Heart left ventricle (tissue), 16 donors: ENCODE measurements at regions not wholly inside any gene's neighbourhood (a gene's known extent, or its start where the extent isn't known, plus 50 kb on each side); places are given as distances from the start of the nearest gene placed in this dataset.

Source experiments
- ATAC-seq, 4 donors: fragments of 200-7000 bp; cut with Tn5 transposase; one replicate each; pipeline ENCODE4 v1.9.1; 2020 to 2022; ENCODE audit warnings: moderate library complexity in 4 of 4, mild to moderate bottlenecking in 3 of 4, moderate number of reproducible peaks in 1 of 4
- DNase-seq, 5 donors: peaks; one replicate each; pipeline ENCODE4 v3.0.0-alpha.2; 2020
- H3K27ac ChIP-seq, 12 donors: fragments of 200-600 bp; sonication (generic) in 4 of 12; one replicate each; pipeline versions ENCODE4 v1.5.0 to v1.8.0; 2016 to 2022; ENCODE audit warnings: mild to moderate bottlenecking in 2 of 12
- H3K27me3 ChIP-seq, 9 donors: fragments of 200-600 bp; sonication (generic) in 2 of 9; one replicate each; pipeline versions ENCODE4 v1.5.1 to v1.8.0; 2016 to 2022; ENCODE audit warnings: mild to moderate bottlenecking in 3 of 9
- H3K36me3 ChIP-seq, 9 donors: fragments of 200-600 bp; sonication (generic) in 2 of 9; one replicate each; pipeline versions ENCODE4 v1.5.0 to v1.8.0; 2018 to 2022; ENCODE audit warnings: mild to moderate bottlenecking in 2 of 9
- H3K4me1 ChIP-seq, 12 donors: fragments of 200-600 bp; sonication (generic) in 4 of 12; one replicate each; pipeline versions ENCODE4 v1.5.0 to v1.8.0; 2016 to 2022; ENCODE audit warnings: mild to moderate bottlenecking in 3 of 12
- H3K4me3 ChIP-seq, 12 donors: fragments of 200-600 bp; sonication (generic) in 4 of 12; one replicate each; pipeline versions ENCODE4 v1.5.0 to v1.8.0; 2017 to 2022; ENCODE audit warnings: mild to moderate bottlenecking in 9 of 12, moderate library complexity in 4 of 12
- H3K9me3 ChIP-seq, 12 donors: fragments of 200-600 bp; sonication (generic) in 4 of 12; one replicate each; pipeline versions ENCODE4 v1.5.0 to v1.8.0; 2016 to 2022; ENCODE audit warnings: mild to moderate bottlenecking in 1 of 12
- CTCF ChIP-seq, 12 donors: fragments of 200-600 bp; sonication (generic) in 4 of 12; IDR thresholded peaks; one replicate each; pipeline versions ENCODE4 v1.5.0 to v1.8.0; 2018 to 2022; ENCODE audit warnings: antibody characterized with exemption in 12 of 12, mild to moderate bottlenecking in 5 of 12
- POLR2A ChIP-seq, 2 donors: fragments of 450-650 bp; IDR thresholded peaks; one replicate each; pipeline ENCODE4 v1.6.1; 2017; ENCODE audit warnings: antibody characterized with exemption in 2 of 2, mild to moderate bottlenecking in 2 of 2, moderate library complexity in 2 of 2
- WGBS, 4 donors: extraction: QIAGEN DNeasy Blood & Tissue Kit in 2 of 4; methylation state at CpG; one replicate each; pipeline versions ENCODE4 v1.1.5 to v1.1.7; 2013 to 2018; 5-methylcytosine and 5-hydroxymethylcytosine counted together
- intact Hi-C, 10 donors: fragments of 100-400 bp; cut with DNase I; formaldehyde crosslinking; loops; one replicate each; pipeline versions ENCODE4 v1.11.1 to v1.14.2; 2022
- donor health status: ischemic (EF 13 %, LVEDD 7.1; RV severe dilation, severe dysfunction).
- donor health status: healthy with polysubstance abuse.
- donor health status: DM: no; HTN: yes; CAD: no.
- donor health status: DM: no; HTN: no; CAD: no.
- donor health status: ischemic (EF 25% LVEDD 6.9; RV normal size, moderate dysfunction).
- donor health status: ischemic (EF 25% LVEDD 5.7; RV mildly dilated, moderate dysfunction).
- donor health status: healthy.
- donor health status: DM: yes; HTN: yes; CAD: no.
- donor health status: ischemic (EF 35%, LVEDD 5.7; RV mildly dilated, moderate dysfunction).
- donor health status: nonischemic (EF 11% LVEDD 7.7; RV severe dilation, severe dysfunction).
- donor health status: DM: yes; HTN: yes; CAD: no.
- donor health status: PGD.
- donor health status: ischemic (EF 29% LVEDD 5.4; RV normal size, mild dysfunction).
- donor health status: nonischemic (EF 23%, LVEDD 6.1; RV moderate dilation, normal function).

GRCh38 chr2:222802514-222803196 is 58.2 kb upstream of the ACSL3 start:
- Histone ChIP-seq H3K9me3 (no peaks in the 10 kb centered on the region), H3K4me3 (no peak overlapping the region), H3K27ac (no peak overlapping the region), H3K36me3 (no peaks in the 10 kb centered on the region), H3K27me3 (no peaks in the 10 kb centered on the region), H3K4me1 (peaks cover 0 to 31% (median 2%) of the 10 kb centered on the region in 12 donors)
- intact Hi-C loops = loop anchor here in 2 of 10 donors (5.0 to 10.0 kb wide), 2 partner anchors 50 to 98 kb away; no protein-coding TSS in a partner anchor
- TF ChIP-seq POLR2A (IDR thresholded peaks at IDR 0.05) = no peak
- TF ChIP-seq CTCF (IDR thresholded peaks at IDR 0.05) = no peak
- no peak for ATAC-seq
- no peak for DNase-seq
- 42 to 62% (median 52%) methylated on average over 5 of the region's 5 CpGs for WGBS, 4 donors

- peaks cover 0 to 20% (median 0%) of the 10 kb centered on the region in 12 donors for H3K4me1 ChIP-seq
- H3K9me3 ChIP-seq = no peaks in the 10 kb centered on the region
- DNase-seq (no peak), ATAC-seq (no peak)
- no peak for TF ChIP-seq POLR2A (IDR thresholded peaks at IDR 0.05)
- TF ChIP-seq CTCF (IDR thresholded peaks at IDR 0.05) = no peak
- intact Hi-C loops = loop anchor here in 2 of 10 donors (5.0 to 10.0 kb wide), 2 partner anchors 48 to 100 kb away; no protein-coding TSS in a partner anchor
- 64 to 83% (median 75%) methylated on average over 2 of the region's 2 CpGs for WGBS, 4 donors
- no peaks in the 10 kb centered on the region for H3K36me3 ChIP-seq
- no peak overlapping the region for H3K4me3 ChIP-seq
- H3K27ac ChIP-seq = no peak overlapping the region
- no peaks in the 10 kb centered on the region for H3K27me3 ChIP-seq
Observed at GRCh38 chr2:222804351-222804750, 56.5 kb upstream of the ACSL3 start.

GRCh38 chr2:222805591-222806304 is 55.1 kb upstream of the ACSL3 start:
- no peaks in the 10 kb centered on the region for H3K36me3 ChIP-seq
- H3K9me3 ChIP-seq = no peaks in the 10 kb centered on the region
- DNase-seq (peak in 2 of 5 donors; percentile 34 to 38), ATAC-seq (peak; percentile 94 to 98 (median 95))
- H3K27me3 ChIP-seq = no peaks in the 10 kb centered on the region
- no peak overlapping the region for H3K4me3 ChIP-seq
- intact Hi-C loops = loop anchor here in 1 of 10 donors (10.0 kb wide), 1 partner anchor 101 kb away; no protein-coding TSS in a partner anchor
- WGBS, 4 donors = 45 to 58% (median 57%) methylated on average over 8 of the region's 8 CpGs
- peak overlapping the region in 3 of 12 donors; percentile 2 to 76 (median 8) for H3K27ac ChIP-seq
- TF ChIP-seq POLR2A (IDR thresholded peaks at IDR 0.05) (no peak), CTCF (IDR thresholded peaks at IDR 0.05) (no peak)
- peaks cover 0 to 20% (median 0%) of the 10 kb centered on the region in 12 donors for H3K4me1 ChIP-seq

- DNase-seq = no peak
- ATAC-seq = no peak
- Histone ChIP-seq H3K4me3 (no peak overlapping the region), H3K9me3 (no peaks in the 10 kb centered on the region), H3K27ac (peak overlapping the region in 2 of 12 donors; percentile 8 to 76), H3K27me3 (no peaks in the 10 kb centered on the region), H3K36me3 (no peaks in the 10 kb centered on the region), H3K4me1 (peaks cover 0 to 20% (median 0%) of the 10 kb centered on the region in 12 donors)
- intact Hi-C loops = loop anchor here in 1 of 10 donors (10.0 kb wide), 1 partner anchor 102 kb away; no protein-coding TSS in a partner anchor
- TF ChIP-seq CTCF (IDR thresholded peaks at IDR 0.05) = no peak
- no peak for TF ChIP-seq POLR2A (IDR thresholded peaks at IDR 0.05)
- WGBS, 4 donors = 64 to 70% (median 67%) methylated on average over 5 of the region's 5 CpGs
Observed at GRCh38 chr2:222806526-222807137, 54.2 kb upstream of the ACSL3 start.
